Liver (tissue), 3 donors: ENCODE measurements at regions not wholly inside any gene's neighbourhood (a gene's known extent, or its start where the extent isn't known, plus 50 kb on each side); places are given as distances from the start of the nearest gene placed in this dataset.

Experiments
- CTCF ChIP-seq: fragments of 150-350 bp; IDR thresholded peaks from 2 replicates; pipeline ENCODE4 v1.5.1; 2017; ENCODE audit warnings: improper control_type of control experiment, low read depth, low read length; ENCODE audit not compliant: missing input control
- FOXA2 ChIP-seq: IDR thresholded peaks from 2 replicates; pipeline ENCODE4 v1.6.1; 2016; ENCODE audit warnings: antibody characterized with exemption
- GABPA ChIP-seq, 2 donors: IDR thresholded peaks in 1 of 2; conservative IDR thresholded peaks in 1 of 2; 2 replicates each; pipeline ENCODE4 v1.6.1; 2016; ENCODE audit warnings: antibody characterized with exemption in 2 of 2, mild to moderate bottlenecking in 1 of 2, moderate library complexity in 1 of 2
- MAX ChIP-seq: IDR thresholded peaks from 2 replicates; pipeline ENCODE4 v1.6.1; 2016; ENCODE audit warnings: antibody characterized with exemption
- RAD21 ChIP-seq, 2 donors: IDR thresholded peaks; 2 replicates each; pipeline ENCODE4 v1.6.1; 2016; ENCODE audit warnings: antibody characterized with exemption in 2 of 2, mild to moderate bottlenecking in 2 of 2
- REST ChIP-seq: IDR thresholded peaks from 2 replicates; pipeline ENCODE4 v1.6.1; 2016; ENCODE audit warnings: antibody characterized with exemption, mild to moderate bottlenecking
- SP1 ChIP-seq: IDR thresholded peaks from 2 replicates; pipeline ENCODE4 v1.6.1; 2018; ENCODE audit warnings: antibody characterized with exemption, mild to moderate bottlenecking
- TAF1 ChIP-seq: conservative IDR thresholded peaks from 2 replicates; pipeline ENCODE4 v1.6.1; 2016; ENCODE audit warnings: antibody characterized with exemption, mild to moderate bottlenecking
- YY1 ChIP-seq: IDR thresholded peaks from 2 replicates; pipeline ENCODE4 v1.6.1; 2016; ENCODE audit warnings: antibody characterized with exemption, mild to moderate bottlenecking
- donor health status: healthy.
- donor health status: healthy.

- no peak for TF ChIP-seq CTCF
- TF ChIP-seq REST, result no peak
- no peak for TF ChIP-seq YY1
- TF ChIP-seq SP1, result no peak
- no peak for TF ChIP-seq MAX
- TF ChIP-seq RAD21 (IDR thresholded peaks at IDR 0.05), result no peak
- TF ChIP-seq GABPA (IDR thresholded peaks at IDR 0.05 in 1 of 2, conservative IDR thresholded peaks at IDR 0.05 in 1 of 2), result no peak
- TF ChIP-seq TAF1, result no peak
- TF ChIP-seq FOXA2, result no peak
Observed at GRCh38 chr1:219039682-219040154, 134.0 kb upstream of the LYPLAL1 start.
